IMR-90 (cell line): ENCODE measurements at regions not wholly inside any gene's neighbourhood (a gene's known extent, or its start where the extent isn't known, plus 50 kb on each side); places are given as distances from the start of the nearest gene placed in this dataset.

Experiments used
- ATAC-seq: fragments of 200-7000 bp; cut with Tn5 transposase; 2 replicates; pipeline ENCODE4 v1.9.1; 2020; ENCODE audit warnings: low read depth, mild to moderate bottlenecking, moderate library complexity
- BruUV-seq: library from RNA; stranded (reverse); fragments of 400-500 nt; replicated peaks from 2 replicates; lab custom pipeline; 2021; lab: Mats Ljungman, UMichigan
- CTCF ChIA-PET: fragments of 300-600 bp; formaldehyde crosslinking; extraction: SDS; loops from one replicate; lab custom pipeline; 2021; ENCODE audit warnings: antibody characterized with exemption; lab: Yijun Ruan, JAX
- POLR2A ChIA-PET: fragments of 300-600 bp; sonication (Branson Sonifier 250); formaldehyde crosslinking; loops from one replicate; lab custom pipeline; 2022; ENCODE audit warnings: antibody characterized with exemption; ENCODE audit not compliant: unreplicated experiment; lab: Charles Lee
- DNase-seq: peaks from one replicate; pipeline ENCODE4 v3.0.0; 2013
- H2AFZ ChIP-seq: replicated peaks from 2 replicates; pipeline ENCODE3; 2013; ENCODE audit warnings: low read length, mild to moderate bottlenecking; ENCODE audit not compliant: poor library complexity
- H2AK5ac ChIP-seq: 2 replicates; pipeline ENCODE4 v1.6.1; 2013; ENCODE audit warnings: low read depth, low read length, inconsistent platforms
- H2AK9ac ChIP-seq: replicated peaks from 2 replicates; pipeline ENCODE3; 2013; ENCODE audit warnings: mild to moderate bottlenecking, low read depth, low read length, moderate library complexity; ENCODE audit not compliant: poor library complexity
- H2BK120ac ChIP-seq: 2 replicates; pipeline ENCODE4 v1.6.1; 2013; ENCODE audit warnings: low read depth, low read length, inconsistent platforms
- H2BK15ac ChIP-seq: 3 replicates; pipeline ENCODE4 v1.6.1; 2013; ENCODE audit warnings: low read depth, low read length, inconsistent platforms
- H2BK20ac ChIP-seq: 2 replicates; pipeline ENCODE4 v1.6.1; 2013; ENCODE audit warnings: low read depth, mild to moderate bottlenecking, inconsistent platforms, low read length, moderate library complexity
- H2BK5ac ChIP-seq: 2 replicates; pipeline ENCODE4 v1.6.1; 2013; ENCODE audit warnings: mild to moderate bottlenecking, low read depth, low read length, inconsistent platforms; ENCODE audit not compliant: poor library complexity, severe bottlenecking
- H3K14ac ChIP-seq: replicated peaks from 2 replicates; pipeline ENCODE4 v1.6.1; 2013; ENCODE audit warnings: low read depth, low read length, inconsistent platforms
- H3K18ac ChIP-seq: 2 replicates; pipeline ENCODE4 v1.6.1; 2013; ENCODE audit warnings: low read depth, low read length, control low read depth
- H3K23ac ChIP-seq: 2 replicates; pipeline ENCODE4 v1.6.1; 2013; ENCODE audit warnings: low read depth, low read length, inconsistent platforms
- H3K27ac ChIP-seq: 2 replicates; pipeline ENCODE4 v1.5.1; 2013; ENCODE audit warnings: mild to moderate bottlenecking, control low read depth, low read length; ENCODE audit not compliant: insufficient read depth
- H3K27me3 ChIP-seq: 2 replicates; pipeline ENCODE4 v1.6.1; 2013; ENCODE audit warnings: low read length; ENCODE audit not compliant: control insufficient read depth, insufficient read depth
- H3K36me3 ChIP-seq: 2 replicates; pipeline ENCODE4 v1.6.1; 2013; ENCODE audit warnings: low read length, mixed read lengths; ENCODE audit not compliant: control insufficient read depth, insufficient read depth
- H3K4ac ChIP-seq: 2 replicates; pipeline ENCODE4 v1.6.1; 2013; ENCODE audit warnings: low read depth, low read length, inconsistent platforms
- H3K4me1 ChIP-seq: 2 replicates; pipeline ENCODE4 v1.6.1; 2013; ENCODE audit warnings: low read length, mixed read lengths; ENCODE audit not compliant: control insufficient read depth, insufficient read depth
- H3K4me2 ChIP-seq: 2 replicates; pipeline ENCODE4 v1.6.1; 2013; ENCODE audit warnings: low read depth, mild to moderate bottlenecking, control low read depth, low read length, moderate library complexity
- H3K4me3 ChIP-seq: 2 replicates; pipeline ENCODE4 v1.5.1; 2013; ENCODE audit warnings: low read depth, mild to moderate bottlenecking, control low read depth, low read length, moderate library complexity; ENCODE audit not compliant: insufficient read depth
- H3K56ac ChIP-seq: 2 replicates; pipeline ENCODE4 v1.6.1; 2013; ENCODE audit warnings: low read length, inconsistent platforms; ENCODE audit not compliant: insufficient read depth; ENCODE audit errors: extremely low read depth
- H3K79me1 ChIP-seq, 2 experiments: 2 replicates each; pipeline ENCODE4 v1.6.1; 2013; ENCODE audit warnings: low read length in 2 of 2, inconsistent platforms in 1 of 2, low read depth in 1 of 2
- H3K9ac ChIP-seq: 2 replicates; pipeline ENCODE4 v1.6.1; 2013; ENCODE audit warnings: low read depth, low read length, control low read depth
- H3K9me1 ChIP-seq: 2 replicates; pipeline ENCODE4 v1.6.1; 2013; ENCODE audit warnings: low read length, inconsistent platforms; ENCODE audit not compliant: insufficient read depth
- H3K9me3 ChIP-seq: 2 replicates; pipeline ENCODE4 v1.6.1; 2013; ENCODE audit warnings: low read length; ENCODE audit not compliant: control insufficient read depth, insufficient read depth
- H4K20me1 ChIP-seq: 2 replicates; pipeline ENCODE4 v1.6.1; 2013; ENCODE audit warnings: low read length, inconsistent platforms; ENCODE audit not compliant: insufficient read depth
- H4K5ac ChIP-seq: 2 replicates; pipeline ENCODE4 v1.6.1; 2013; ENCODE audit warnings: mild to moderate bottlenecking, low read depth, low read length, control low read depth
- H4K8ac ChIP-seq, 2 experiments: 2 replicates each; pipeline ENCODE4 v1.6.1; 2013; ENCODE audit warnings: low read depth in 2 of 2, low read length in 2 of 2, control low read depth in 1 of 2, inconsistent platforms in 1 of 2
- H4K91ac ChIP-seq: 2 replicates; pipeline ENCODE4 v1.6.1; 2013; ENCODE audit warnings: low read depth, low read length, inconsistent platforms; ENCODE audit not compliant: insufficient read depth
- BHLHE40 ChIP-seq: fragments of 150-350 bp; IDR thresholded peaks from 2 replicates; pipeline ENCODE4 v1.6.1; 2016; ENCODE audit warnings: mild to moderate bottlenecking, low read depth, low read length
- FOS ChIP-seq: fragments of 150-350 bp; IDR thresholded peaks from 2 replicates; pipeline ENCODE4 v1.6.1; 2016; ENCODE audit warnings: low read depth, low read length
- MAZ ChIP-seq: IDR thresholded peaks from 2 replicates; pipeline ENCODE4 v1.6.1; 2012; ENCODE audit warnings: low read depth, mild to moderate bottlenecking, low read length, improper control_type of control experiment, moderate library complexity, borderline replicate concordance
- MXI1 ChIP-seq: IDR thresholded peaks from 2 replicates; pipeline ENCODE4 v1.6.1; 2012; ENCODE audit warnings: low read depth, mild to moderate bottlenecking, low read length, moderate library complexity, borderline replicate concordance
- NFE2L2 ChIP-seq: fragments of 150-350 bp; IDR thresholded peaks from 2 replicates; pipeline ENCODE4 v1.6.1; 2016; ENCODE audit warnings: low read depth, mild to moderate bottlenecking, low read length
- POLR2A ChIP-seq: IDR thresholded peaks from 2 replicates; pipeline ENCODE4 v1.6.1; 2012; ENCODE audit warnings: mild to moderate bottlenecking, low read depth, low read length
- RCOR1 ChIP-seq: IDR thresholded peaks from 2 replicates; pipeline ENCODE4 v1.6.1; 2012; ENCODE audit warnings: mild to moderate bottlenecking, low read length, improper control_type of control experiment; ENCODE audit not compliant: insufficient replicate concordance
- RFX5 ChIP-seq: IDR thresholded peaks from 2 replicates; pipeline ENCODE4 v1.8.0; 2012; ENCODE audit warnings: low read depth, mild to moderate bottlenecking, low read length, moderate library complexity
- SMC3 ChIP-seq: fragments of 150-350 bp; IDR thresholded peaks from 2 replicates; pipeline ENCODE4 v1.6.1; 2016; ENCODE audit warnings: low read depth, mild to moderate bottlenecking, antibody characterized with exemption, low read length, moderate library complexity
- WGBS, 2 experiments: methylation state at CpG; one replicate each; pipeline versions ENCODE4 v1.1.5 to v1.1.7; 2013; ENCODE audit warnings: missing lambda C conversion rate in 2 of 2; ENCODE audit not compliant: insufficient read length in 1 of 2; ENCODE audit errors: extremely low coverage in 2 of 2; 5-methylcytosine and 5-hydroxymethylcytosine counted together
- dilution Hi-C: fragments of 300-500 bp; cut with HindIII; formaldehyde crosslinking; loops from one replicate; pipeline ENCODE4 v1.14.3; 2018; ENCODE audit warnings: low sequenced_read_pairs; ENCODE audit not compliant: unreplicated experiment
- in situ Hi-C: fragments of 300-500 bp; cut with MboI; formaldehyde crosslinking; loops from 3 replicates; pipeline ENCODE4 v1.14.3; 2019; ENCODE audit warnings: low sequenced_read_pairs, inconsistent platforms, mixed read lengths
- intact Hi-C: fragments of 100-400 bp; cut with micrococcal nuclease; formaldehyde crosslinking; loops from 2 replicates; pipeline ENCODE4 v1.10.0; 2022
- TF ChIP-seq, protein P1 (sequence below): fragments of 150-350 bp; IDR thresholded peaks from 2 replicates; pipeline ENCODE4 v1.6.1; 2016; ENCODE audit warnings: low read depth, mild to moderate bottlenecking, low read length, moderate library complexity, borderline replicate concordance
- TF ChIP-seq, protein P2 (sequence below): conservative IDR thresholded peaks from 2 replicates; pipeline ENCODE4 v1.5.1; 2012; ENCODE audit warnings: mild to moderate bottlenecking, low read depth, low read length, improper control_type of control experiment

DNA sequence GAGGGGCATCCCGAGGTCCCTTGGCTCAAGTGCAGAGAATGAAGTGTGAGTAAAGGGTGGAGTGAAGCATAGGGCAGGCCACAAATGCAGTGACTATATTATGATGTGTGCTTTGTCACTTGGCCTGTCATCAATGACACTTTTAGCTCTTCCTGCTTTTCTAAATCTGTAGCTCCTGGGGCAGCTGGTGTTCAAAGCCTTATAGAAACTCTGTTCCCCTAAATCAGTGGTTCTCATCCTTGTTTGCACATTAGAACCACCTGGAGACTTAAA, 135.6 kb upstream of the LGALSL start:
- H2BK120ac ChIP-seq: no peak overlapping the region
- H3K79me1 ChIP-seq: no peaks in the 10 kb centered on the region
- in situ Hi-C loops (no loop called here), dilution Hi-C loops (loop anchor here (25.0 kb wide), 1 partner anchor 256 kb away; no protein-coding TSS in a partner anchor), intact Hi-C loops (no loop called here)
- no peak overlapping the region for H4K8ac ChIP-seq
- no peaks in the 10 kb centered on the region; the same call in 1 of the 2 replicates for H3K9me1 ChIP-seq
- DNase-seq: no peak
- TF ChIP-seq MXI1 (no peak), NFE2L2 (no peak), POLR2A (no peak), RCOR1 (no peak), BHLHE40 (no peak), FOS (no peak), RFX5 (no peak), SMC3 (no peak), MAZ (no peak)
- TF ChIP-seq, protein P1, sequence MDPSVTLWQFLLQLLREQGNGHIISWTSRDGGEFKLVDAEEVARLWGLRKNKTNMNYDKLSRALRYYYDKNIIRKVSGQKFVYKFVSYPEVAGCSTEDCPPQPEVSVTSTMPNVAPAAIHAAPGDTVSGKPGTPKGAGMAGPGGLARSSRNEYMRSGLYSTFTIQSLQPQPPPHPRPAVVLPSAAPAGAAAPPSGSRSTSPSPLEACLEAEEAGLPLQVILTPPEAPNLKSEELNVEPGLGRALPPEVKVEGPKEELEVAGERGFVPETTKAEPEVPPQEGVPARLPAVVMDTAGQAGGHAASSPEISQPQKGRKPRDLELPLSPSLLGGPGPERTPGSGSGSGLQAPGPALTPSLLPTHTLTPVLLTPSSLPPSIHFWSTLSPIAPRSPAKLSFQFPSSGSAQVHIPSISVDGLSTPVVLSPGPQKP: no peak
- TF ChIP-seq, protein P2, sequence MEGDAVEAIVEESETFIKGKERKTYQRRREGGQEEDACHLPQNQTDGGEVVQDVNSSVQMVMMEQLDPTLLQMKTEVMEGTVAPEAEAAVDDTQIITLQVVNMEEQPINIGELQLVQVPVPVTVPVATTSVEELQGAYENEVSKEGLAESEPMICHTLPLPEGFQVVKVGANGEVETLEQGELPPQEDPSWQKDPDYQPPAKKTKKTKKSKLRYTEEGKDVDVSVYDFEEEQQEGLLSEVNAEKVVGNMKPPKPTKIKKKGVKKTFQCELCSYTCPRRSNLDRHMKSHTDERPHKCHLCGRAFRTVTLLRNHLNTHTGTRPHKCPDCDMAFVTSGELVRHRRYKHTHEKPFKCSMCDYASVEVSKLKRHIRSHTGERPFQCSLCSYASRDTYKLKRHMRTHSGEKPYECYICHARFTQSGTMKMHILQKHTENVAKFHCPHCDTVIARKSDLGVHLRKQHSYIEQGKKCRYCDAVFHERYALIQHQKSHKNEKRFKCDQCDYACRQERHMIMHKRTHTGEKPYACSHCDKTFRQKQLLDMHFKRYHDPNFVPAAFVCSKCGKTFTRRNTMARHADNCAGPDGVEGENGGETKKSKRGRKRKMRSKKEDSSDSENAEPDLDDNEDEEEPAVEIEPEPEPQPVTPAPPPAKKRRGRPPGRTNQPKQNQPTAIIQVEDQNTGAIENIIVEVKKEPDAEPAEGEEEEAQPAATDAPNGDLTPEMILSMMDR: no peak
- H4K91ac ChIP-seq: no peak overlapping the region
- no peak overlapping the region for H2BK20ac ChIP-seq
- H2AK5ac ChIP-seq: no peak overlapping the region
- H3K27me3 ChIP-seq: peaks cover 58% of the 10 kb centered on the region
- no TSS peak for BruUV-seq
- H4K20me1 ChIP-seq: no peaks in the 10 kb centered on the region
- ATAC-seq: no peak
- CTCF ChIA-PET: interaction anchor here (1.2 to 1.5 kb wide), 2 partner anchors 12 to 268 kb away, joined by 3 to 5 read pairs; no protein-coding TSS in a partner anchor
- H3K4me2 ChIP-seq: no peak overlapping the region
- H3K9ac ChIP-seq: no peak overlapping the region
- H2AK9ac ChIP-seq: no peak overlapping the region
- no peak overlapping the region for H3K4me3 ChIP-seq
- no peak overlapping the region for H2BK15ac ChIP-seq
- no peak overlapping the region for H3K27ac ChIP-seq
- no peak overlapping the region for H3K14ac ChIP-seq
- H3K23ac ChIP-seq: no peak overlapping the region
- no peak overlapping the region for H3K4ac ChIP-seq
- no peaks in the 10 kb centered on the region for H3K4me1 ChIP-seq
- POLR2A ChIA-PET: no interaction called here
- no peak overlapping the region for H4K5ac ChIP-seq
- WGBS, 2 experiments: 0% methylated on average over 1 of the region's 1 CpG; no CpG with 5 or more reads in 1 of the 2 experiments
- H3K9me3 ChIP-seq: peaks cover 4% of the 10 kb centered on the region
- H3K36me3 ChIP-seq: no peaks in the 10 kb centered on the region
- no peak overlapping the region for H3K18ac ChIP-seq
- no peak overlapping the region for H3K56ac ChIP-seq
- no peak overlapping the region for H2AFZ ChIP-seq
- H2BK5ac ChIP-seq: no peak overlapping the region
